ENCODE measurements at regions not wholly inside any gene's neighbourhood (a gene's known extent, or its start where the extent isn't known, plus 50 kb on each side); places are given as distances from the start of the nearest gene placed in this dataset.

DNA sequence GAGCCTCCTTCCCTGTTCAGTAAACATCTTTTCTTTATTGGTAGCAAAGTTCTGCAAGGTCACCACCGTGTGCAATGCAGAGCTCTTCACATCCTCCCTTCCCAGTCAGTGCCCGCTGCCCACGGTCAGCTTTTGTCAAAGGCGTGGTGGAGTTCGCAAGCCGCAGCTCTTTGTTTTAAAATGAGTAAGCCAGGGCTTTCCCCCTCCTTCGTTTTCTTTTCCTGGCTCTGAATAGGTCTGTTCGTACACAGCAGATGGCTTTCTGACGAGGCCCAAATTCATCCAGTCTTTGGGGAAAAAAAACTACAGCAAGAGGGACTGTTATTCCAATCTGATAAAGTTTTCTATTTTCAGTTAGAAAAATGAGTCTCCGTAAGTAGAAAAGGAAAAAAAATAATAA is 153.2 kb downstream of the LRIG2 start:
- Histone ChIP-seq H3K27me3 (ENCODE audit: control insufficient read depth, insufficient read depth, low read length) (no peaks in the 10 kb centered on the region), H3K27ac (ENCODE audit: low read depth, low read length) (no peak overlapping the region), H3K4me1 (ENCODE audit: control insufficient read depth, insufficient read depth, low read length) (no peaks in the 10 kb centered on the region), H3K36me3 (ENCODE audit: control insufficient read depth, insufficient read depth, low read length) (no peaks in the 10 kb centered on the region), H3K9ac (ENCODE audit: low read length) (no peak overlapping the region), H3K4me3 (ENCODE audit: low read length) (no peak overlapping the region)

DNA sequence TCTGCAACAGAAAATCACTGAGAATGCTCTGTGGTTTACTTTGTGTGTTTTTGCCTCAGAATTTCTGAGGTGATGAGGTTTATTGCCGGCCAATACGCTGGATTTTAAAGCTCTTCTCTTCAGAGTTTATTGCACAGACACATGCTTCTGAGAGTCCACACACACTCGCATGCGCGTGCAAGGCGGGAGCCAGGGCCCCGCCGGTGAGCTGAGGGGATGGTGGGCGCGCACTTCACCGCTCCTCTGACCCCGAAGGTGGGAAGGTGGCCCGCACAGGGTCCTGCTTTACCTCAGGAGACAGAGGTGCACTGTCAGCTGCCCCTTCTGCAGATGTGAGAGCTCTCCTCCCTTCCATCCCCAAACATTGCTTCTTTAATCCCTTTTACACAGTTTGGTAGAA is 158.4 kb upstream of the MAGI3 start:
- Histone ChIP-seq H3K4me1 (ENCODE audit: control insufficient read depth, insufficient read depth, low read length) (no peaks in the 10 kb centered on the region), H3K36me3 (ENCODE audit: control insufficient read depth, insufficient read depth, low read length) (no peaks in the 10 kb centered on the region), H3K9ac (ENCODE audit: low read length) (no peak overlapping the region), H3K27me3 (ENCODE audit: control insufficient read depth, insufficient read depth, low read length) (no peaks in the 10 kb centered on the region), H3K4me3 (ENCODE audit: low read length) (no peak overlapping the region), H3K27ac (ENCODE audit: low read depth, low read length) (no peak overlapping the region)

DNA sequence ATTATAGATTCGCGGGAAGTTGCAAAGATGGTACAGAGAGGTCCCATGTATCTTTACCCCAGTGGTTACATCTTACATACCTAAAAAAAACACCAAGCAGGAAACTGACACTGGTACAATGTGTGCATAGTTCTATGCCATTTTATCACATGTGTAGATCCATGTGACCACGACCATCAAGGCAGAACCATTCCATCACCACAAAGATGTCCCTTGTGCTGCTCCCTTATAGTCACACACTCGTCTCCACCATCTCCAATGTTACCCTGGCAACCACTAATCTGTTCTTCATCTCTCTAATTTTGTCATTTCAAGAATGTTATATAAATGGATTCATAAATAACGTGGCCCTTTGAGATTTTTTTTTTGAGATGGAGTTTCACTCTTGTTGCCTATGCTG is 156.9 kb upstream of the MAGI3 start:
- H3K27me3 ChIP-seq (ENCODE audit: control insufficient read depth, insufficient read depth, low read length), result no peaks in the 10 kb centered on the region
- H3K9ac ChIP-seq (ENCODE audit: low read length), result no peak overlapping the region
- no peaks in the 10 kb centered on the region for H3K36me3 ChIP-seq (ENCODE audit: control insufficient read depth, insufficient read depth, low read length)
- no peak overlapping the region for H3K27ac ChIP-seq (ENCODE audit: low read depth, low read length)
- no peaks in the 10 kb centered on the region for H3K4me1 ChIP-seq (ENCODE audit: control insufficient read depth, insufficient read depth, low read length)
- no peak overlapping the region for H3K4me3 ChIP-seq (ENCODE audit: low read length)

DNA sequence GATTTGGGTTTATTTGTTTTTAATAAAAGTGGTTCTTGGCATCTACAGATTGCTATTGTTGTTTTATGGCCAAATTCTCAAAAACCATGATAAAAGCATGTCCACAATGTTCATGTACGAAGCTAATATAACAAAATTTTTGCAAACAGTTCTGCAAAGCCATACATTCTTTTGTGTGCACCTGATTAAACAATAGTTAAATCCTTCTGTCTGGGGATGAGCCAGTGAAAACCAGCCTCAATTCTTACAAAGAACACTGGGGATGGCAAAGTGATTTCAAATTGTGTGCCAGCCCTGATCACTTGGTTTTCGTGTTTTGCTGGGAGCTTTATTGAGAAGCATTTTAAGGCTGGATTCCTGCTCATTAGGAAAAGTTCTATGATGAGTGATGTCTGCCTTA is 149.1 kb upstream of the MAGI3 start:
- Histone ChIP-seq H3K27ac (ENCODE audit: low read depth, low read length) (no peak overlapping the region), H3K4me3 (ENCODE audit: low read length) (no peak overlapping the region), H3K9ac (ENCODE audit: low read length) (no peak overlapping the region), H3K36me3 (ENCODE audit: control insufficient read depth, insufficient read depth, low read length) (no peaks in the 10 kb centered on the region), H3K27me3 (ENCODE audit: control insufficient read depth, insufficient read depth, low read length) (no peaks in the 10 kb centered on the region), H3K4me1 (ENCODE audit: control insufficient read depth, insufficient read depth, low read length) (no peaks in the 10 kb centered on the region)

DNA sequence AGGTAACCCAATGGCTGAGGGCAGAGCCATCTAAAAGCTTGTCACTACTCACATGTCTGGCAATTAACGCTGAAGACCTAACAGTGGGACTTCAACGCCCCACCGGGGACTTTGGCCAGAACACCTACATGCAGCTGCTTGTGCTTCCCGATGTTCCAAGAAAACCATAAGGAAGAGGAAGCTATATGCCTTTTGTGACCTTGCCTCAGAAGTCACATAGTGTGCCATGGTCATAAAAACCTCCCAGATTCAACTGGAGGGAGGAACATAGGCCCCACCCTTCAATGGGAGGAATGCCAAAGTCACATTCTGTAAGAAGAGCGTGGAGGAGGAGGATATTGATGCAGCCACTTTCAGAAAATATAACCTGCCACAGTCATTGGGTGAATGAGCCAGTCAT is 147.8 kb upstream of the MAGI3 start:
- H3K4me3 ChIP-seq (ENCODE audit: low read length), result no peak overlapping the region
- no peak overlapping the region for H3K9ac ChIP-seq (ENCODE audit: low read length)
- H3K4me1 ChIP-seq (ENCODE audit: control insufficient read depth, insufficient read depth, low read length), result no peaks in the 10 kb centered on the region
- no peaks in the 10 kb centered on the region for H3K36me3 ChIP-seq (ENCODE audit: control insufficient read depth, insufficient read depth, low read length)
- no peaks in the 10 kb centered on the region for H3K27me3 ChIP-seq (ENCODE audit: control insufficient read depth, insufficient read depth, low read length)
- no peak overlapping the region for H3K27ac ChIP-seq (ENCODE audit: low read depth, low read length)

DNA sequence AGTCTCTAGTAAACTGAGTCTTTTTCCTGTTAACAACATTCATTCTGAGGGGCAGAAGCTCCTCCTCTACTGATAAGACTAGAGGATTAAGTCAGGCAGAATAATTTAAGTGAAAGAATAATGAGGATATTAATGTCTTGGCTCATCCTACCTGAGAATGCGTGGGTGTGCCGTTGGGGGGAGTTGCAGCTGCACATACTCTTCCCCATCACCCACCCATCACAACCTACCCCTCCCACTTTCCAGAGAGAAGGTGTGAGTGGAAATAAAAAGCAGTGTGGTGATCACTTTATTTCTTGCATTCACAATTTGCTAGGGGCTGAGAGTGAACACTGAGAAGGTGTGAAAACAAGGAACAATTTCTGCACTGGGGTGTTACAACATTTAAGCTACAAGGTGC is 146.8 kb upstream of the MAGI3 start:
- H3K36me3 ChIP-seq (ENCODE audit: control insufficient read depth, insufficient read depth, low read length), result no peaks in the 10 kb centered on the region
- H3K4me1 ChIP-seq (ENCODE audit: control insufficient read depth, insufficient read depth, low read length), result no peaks in the 10 kb centered on the region
- H3K27ac ChIP-seq (ENCODE audit: low read depth, low read length), result no peak overlapping the region
- H3K4me3 ChIP-seq (ENCODE audit: low read length), result no peak overlapping the region
- H3K27me3 ChIP-seq (ENCODE audit: control insufficient read depth, insufficient read depth, low read length), result no peaks in the 10 kb centered on the region
- no peak overlapping the region for H3K9ac ChIP-seq (ENCODE audit: low read length)

DNA sequence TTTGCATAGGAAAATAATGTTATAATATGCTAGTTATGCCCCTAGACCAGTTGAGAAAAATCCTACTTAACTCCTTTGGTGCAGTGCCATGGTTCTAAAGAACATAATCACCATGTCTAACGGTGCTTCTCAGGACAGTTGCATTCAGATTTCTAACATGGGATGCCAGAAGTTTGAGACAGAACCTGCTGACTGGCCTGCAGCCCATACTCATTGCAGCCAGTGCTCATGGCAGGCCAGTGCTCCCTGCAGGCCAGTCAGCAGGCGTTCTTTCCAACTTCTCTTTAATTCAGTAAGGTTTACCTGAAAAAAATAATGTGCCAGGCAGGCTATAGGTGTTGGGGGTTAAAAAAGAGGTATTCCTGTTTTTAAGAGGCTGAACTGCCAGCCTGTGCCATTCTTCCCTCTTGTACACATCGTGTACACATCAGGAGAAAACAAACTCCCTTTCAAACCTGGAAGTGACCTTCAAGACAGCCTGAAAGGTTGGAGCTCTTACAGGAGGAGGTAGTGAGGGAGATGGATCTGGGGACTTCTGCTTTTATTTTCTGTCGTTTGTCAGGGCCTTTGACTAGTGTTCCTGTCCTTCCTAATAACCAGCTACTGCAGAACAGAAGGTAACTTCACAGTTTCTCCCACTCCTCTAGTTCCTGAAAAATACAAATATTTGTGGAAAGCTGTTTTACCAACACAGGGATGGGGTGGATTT is 146.0 kb upstream of the MAGI3 start:
- Histone ChIP-seq H3K4me1 (ENCODE audit: control insufficient read depth, insufficient read depth, low read length) (no peaks in the 10 kb centered on the region), H3K9ac (ENCODE audit: low read length) (no peak overlapping the region), H3K36me3 (ENCODE audit: control insufficient read depth, insufficient read depth, low read length) (no peaks in the 10 kb centered on the region), H3K27ac (ENCODE audit: low read depth, low read length) (no peak overlapping the region), H3K27me3 (ENCODE audit: control insufficient read depth, insufficient read depth, low read length) (no peaks in the 10 kb centered on the region), H3K4me3 (ENCODE audit: low read length) (no peak overlapping the region)

DNA sequence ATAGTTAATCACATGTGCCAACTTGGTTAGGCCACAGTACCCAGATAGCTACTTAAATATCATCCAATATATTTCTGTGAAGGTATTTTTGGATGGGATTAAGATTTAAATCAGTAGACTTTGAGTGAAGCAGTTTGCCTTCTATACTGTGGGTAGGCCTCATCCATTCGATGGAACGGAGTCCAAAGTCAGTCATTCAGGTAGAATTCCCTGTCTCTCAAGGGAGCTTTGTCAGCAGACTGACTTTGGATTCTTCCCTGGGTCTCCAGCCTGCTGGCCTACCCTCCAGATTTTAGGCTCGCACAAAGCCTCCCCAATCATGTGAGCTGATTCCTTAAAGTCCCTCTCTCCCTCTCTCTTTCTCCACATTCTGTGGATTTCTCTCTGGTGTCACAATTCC is 145.1 kb upstream of the MAGI3 start:
- H3K27ac ChIP-seq (ENCODE audit: low read depth, low read length), result no peak overlapping the region
- H3K36me3 ChIP-seq (ENCODE audit: control insufficient read depth, insufficient read depth, low read length), result no peaks in the 10 kb centered on the region
- no peak overlapping the region for H3K4me3 ChIP-seq (ENCODE audit: low read length)
- H3K4me1 ChIP-seq (ENCODE audit: control insufficient read depth, insufficient read depth, low read length), result no peaks in the 10 kb centered on the region
- no peaks in the 10 kb centered on the region for H3K27me3 ChIP-seq (ENCODE audit: control insufficient read depth, insufficient read depth, low read length)
- no peak overlapping the region for H3K9ac ChIP-seq (ENCODE audit: low read length)

DNA sequence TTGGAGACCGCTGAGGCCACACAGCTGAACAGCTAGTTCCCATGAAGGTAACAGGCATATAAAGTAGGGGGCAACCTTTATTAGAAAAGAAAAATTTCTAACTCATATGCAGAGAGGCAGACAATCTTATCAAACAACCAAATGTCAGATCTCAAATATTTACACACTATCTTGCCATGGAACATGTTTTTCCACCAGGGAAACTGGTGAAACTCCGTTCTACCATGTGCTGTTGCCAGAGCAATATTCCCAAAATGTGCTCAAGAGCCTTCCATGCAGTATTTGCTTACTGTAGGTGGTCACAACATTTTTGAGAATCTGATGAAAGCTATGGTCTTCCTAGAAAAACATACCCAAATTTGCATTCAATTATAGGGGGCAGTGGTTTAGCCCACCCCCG is 143.4 kb upstream of the MAGI3 start:
- no peaks in the 10 kb centered on the region for H3K36me3 ChIP-seq (ENCODE audit: control insufficient read depth, insufficient read depth, low read length)
- no peaks in the 10 kb centered on the region for H3K4me1 ChIP-seq (ENCODE audit: control insufficient read depth, insufficient read depth, low read length)
- H3K9ac ChIP-seq (ENCODE audit: low read length), result no peak overlapping the region
- H3K4me3 ChIP-seq (ENCODE audit: low read length), result no peak overlapping the region
- no peaks in the 10 kb centered on the region for H3K27me3 ChIP-seq (ENCODE audit: control insufficient read depth, insufficient read depth, low read length)
- no peak overlapping the region for H3K27ac ChIP-seq (ENCODE audit: low read depth, low read length)

DNA sequence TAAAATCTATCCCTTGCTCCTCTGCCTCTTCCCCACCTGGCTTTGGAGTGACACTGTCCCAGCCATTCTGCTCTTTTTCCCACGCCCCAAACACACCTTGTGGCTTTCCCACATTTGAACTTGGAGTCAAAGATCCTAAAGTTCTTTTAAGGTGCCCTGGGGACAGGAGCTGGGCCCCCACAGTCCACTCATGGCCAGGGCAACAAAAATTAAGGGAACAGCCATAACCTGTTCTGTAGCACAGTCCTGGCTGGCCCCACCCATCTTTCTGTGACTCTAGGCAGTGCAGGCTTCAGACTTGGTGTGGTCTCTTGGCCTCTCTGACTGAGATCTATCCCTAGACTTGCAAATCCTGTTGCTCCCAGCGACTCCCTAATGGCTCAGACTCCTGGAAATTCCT is 143.0 kb upstream of the MAGI3 start:
- H3K27ac ChIP-seq (ENCODE audit: low read depth, low read length), result no peak overlapping the region
- H3K27me3 ChIP-seq (ENCODE audit: control insufficient read depth, insufficient read depth, low read length), result no peaks in the 10 kb centered on the region

DNA sequence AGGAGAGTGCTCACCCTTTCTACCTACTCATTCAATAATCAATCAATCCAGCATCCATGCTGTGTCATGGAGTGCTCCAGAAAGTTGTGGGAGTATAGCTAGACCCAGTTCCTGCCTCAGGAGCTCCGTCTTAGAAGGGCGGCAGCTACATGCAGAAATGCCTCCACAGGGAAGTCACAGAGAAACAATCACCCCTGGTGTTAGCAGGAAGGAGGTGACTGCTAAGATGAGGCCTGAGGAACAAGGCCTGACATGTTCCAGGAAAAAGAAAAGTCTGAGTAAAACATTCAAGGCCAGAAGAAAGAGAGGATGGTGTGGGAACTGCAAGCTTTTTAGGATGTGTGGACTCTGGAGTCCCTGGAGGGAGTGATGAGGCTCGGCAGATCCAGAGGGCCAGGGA is 142.5 kb upstream of the MAGI3 start:
- H3K27ac ChIP-seq (ENCODE audit: low read depth, low read length), result no peak overlapping the region
- H3K4me1 ChIP-seq (ENCODE audit: control insufficient read depth, insufficient read depth, low read length), result no peaks in the 10 kb centered on the region
- H3K36me3 ChIP-seq (ENCODE audit: control insufficient read depth, insufficient read depth, low read length), result no peaks in the 10 kb centered on the region
- H3K9ac ChIP-seq (ENCODE audit: low read length), result no peak overlapping the region
- no peak overlapping the region for H3K4me3 ChIP-seq (ENCODE audit: low read length)
- H3K27me3 ChIP-seq (ENCODE audit: control insufficient read depth, insufficient read depth, low read length), result no peaks in the 10 kb centered on the region

More for the DNA sequence above, 143.0 kb upstream of the MAGI3 start:
- Histone ChIP-seq H3K9ac (ENCODE audit: low read length) (no peak overlapping the region), H3K4me3 (ENCODE audit: low read length) (no peak overlapping the region), H3K36me3 (ENCODE audit: control insufficient read depth, insufficient read depth, low read length) (no peaks in the 10 kb centered on the region), H3K4me1 (ENCODE audit: control insufficient read depth, insufficient read depth, low read length) (no peaks in the 10 kb centered on the region)

DNA sequence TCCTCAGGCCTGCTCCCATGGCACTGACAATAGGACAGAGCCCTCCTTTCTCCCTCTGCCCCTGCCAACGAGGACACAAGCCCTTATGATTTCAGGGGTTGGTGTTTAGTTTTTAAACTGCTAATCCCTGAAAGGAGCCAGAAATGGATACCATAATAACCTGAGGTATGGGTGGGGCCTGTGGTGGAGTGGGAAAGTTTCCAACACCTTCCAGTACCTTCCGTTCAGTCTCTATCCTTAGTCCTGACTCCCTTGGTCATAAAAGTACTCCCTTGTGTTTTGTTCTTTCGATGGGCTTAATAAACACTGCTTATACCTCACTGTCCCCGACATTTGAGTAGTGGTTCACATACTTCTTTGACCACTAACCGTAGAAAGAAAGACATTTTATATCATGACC is 141.8 kb upstream of the MAGI3 start:
- no peaks in the 10 kb centered on the region for H3K36me3 ChIP-seq (ENCODE audit: control insufficient read depth, insufficient read depth, low read length)
- H3K9ac ChIP-seq (ENCODE audit: low read length), result no peak overlapping the region
- no peak overlapping the region for H3K27ac ChIP-seq (ENCODE audit: low read depth, low read length)
- no peak overlapping the region for H3K4me3 ChIP-seq (ENCODE audit: low read length)
- H3K27me3 ChIP-seq (ENCODE audit: control insufficient read depth, insufficient read depth, low read length), result no peaks in the 10 kb centered on the region
- H3K4me1 ChIP-seq (ENCODE audit: control insufficient read depth, insufficient read depth, low read length), result no peaks in the 10 kb centered on the region

DNA sequence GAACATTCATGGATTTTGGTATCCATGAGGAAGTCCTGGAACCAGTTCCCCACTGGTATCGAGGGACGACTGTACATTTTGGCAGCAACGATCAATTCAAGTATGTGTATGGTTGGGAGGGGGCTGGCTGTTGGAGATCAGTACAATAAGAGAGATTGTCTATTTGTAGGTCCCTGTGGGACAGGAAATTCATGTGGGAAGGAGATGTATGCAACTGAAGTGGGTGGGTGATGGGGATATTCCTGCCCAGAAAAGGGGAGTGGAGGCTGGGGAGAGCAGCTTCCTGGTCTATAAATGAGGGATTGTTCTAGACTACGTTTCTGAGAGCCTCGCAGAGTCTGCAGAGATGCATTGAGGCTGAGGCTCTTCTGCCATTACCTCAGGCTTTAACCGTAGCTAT is 140.2 kb upstream of the MAGI3 start:
- Histone ChIP-seq H3K27me3 (ENCODE audit: control insufficient read depth, insufficient read depth, low read length) (no peaks in the 10 kb centered on the region), H3K4me3 (ENCODE audit: low read length) (no peak overlapping the region), H3K27ac (ENCODE audit: low read depth, low read length) (no peak overlapping the region), H3K4me1 (ENCODE audit: control insufficient read depth, insufficient read depth, low read length) (no peaks in the 10 kb centered on the region), H3K9ac (ENCODE audit: low read length) (no peak overlapping the region), H3K36me3 (ENCODE audit: control insufficient read depth, insufficient read depth, low read length) (no peaks in the 10 kb centered on the region)
